Activated CD4-positive, alpha-beta T cell treated with anti-CD3 and anti-CD28 coated beads, Interleukin-2, amount 10 ng/mL, durations not matched to agents 7 days and 5 days (primary cell): ENCODE measurements at regions not wholly inside any gene's neighbourhood (a gene's known extent, or its start where the extent isn't known, plus 50 kb on each side); places are given as distances from the start of the nearest gene placed in this dataset.

Source experiments
- CTCF ChIA-PET: fragments of 350-600 bp; sonication (Branson Sonifier 250); formaldehyde crosslinking; loops from one replicate; lab custom pipeline; 2021; ENCODE audit warnings: antibody characterized with exemption; lab: Charles Lee
- POLR2A ChIA-PET: fragments of 350-600 bp; sonication (Branson Sonifier 250); formaldehyde crosslinking; loops from one replicate; lab custom pipeline; 2021; ENCODE audit warnings: antibody characterized with exemption; lab: Charles Lee
- DNase-seq: peaks from one replicate; pipeline ENCODE4 v3.0.0-alpha.2; 2020
- H3K27ac Mint-ChIP-seq: one replicate; pipeline ENCODE4 v1.8.0; 2021; ENCODE audit warnings: mild to moderate bottlenecking, moderate library complexity, mixed read lengths
- H3K27me3 Mint-ChIP-seq: one replicate; pipeline ENCODE4 v1.8.0; 2021; ENCODE audit warnings: mixed read lengths
- H3K36me3 Mint-ChIP-seq: one replicate; pipeline ENCODE4 v1.8.0; 2021; ENCODE audit warnings: low read depth, mixed read lengths
- H3K4me1 Mint-ChIP-seq: one replicate; pipeline ENCODE4 v1.8.0; 2021; ENCODE audit warnings: mixed read lengths
- H3K4me3 Mint-ChIP-seq: one replicate; pipeline ENCODE4 v1.8.0; 2021; ENCODE audit warnings: mild to moderate bottlenecking, moderate library complexity, mixed read lengths
- H3K9me3 Mint-ChIP-seq: one replicate; pipeline ENCODE4 v1.8.0; 2021; ENCODE audit warnings: mixed read lengths

- no peaks in the 10 kb centered on the region for H3K36me3 Mint-ChIP-seq
- no peak overlapping the region for H3K27ac Mint-ChIP-seq
- no peaks in the 10 kb centered on the region for H3K9me3 Mint-ChIP-seq
- CTCF ChIA-PET: no interaction called here
- no peak for DNase-seq
- POLR2A ChIA-PET: no interaction called here
- H3K4me1 Mint-ChIP-seq: no peaks in the 10 kb centered on the region
- H3K27me3 Mint-ChIP-seq: no peaks in the 10 kb centered on the region
- H3K4me3 Mint-ChIP-seq: no peak overlapping the region
Measured at GRCh38 chr3:150079029-150079739, 108.5 kb upstream of the PFN2 start.

GRCh38 chr3:150077581-150078247 lies 107.0 kb upstream of the PFN2 start:
- Mint-ChIP-seq H3K4me1 (no peaks in the 10 kb centered on the region), H3K27me3 (no peaks in the 10 kb centered on the region), H3K4me3 (no peak overlapping the region), H3K9me3 (no peaks in the 10 kb centered on the region), H3K36me3 (no peaks in the 10 kb centered on the region), H3K27ac (no peak overlapping the region)
- DNase-seq: no peak
- CTCF ChIA-PET: interaction anchor here (1.7 kb wide), 1 partner anchor 26 kb away, joined by 4 read pairs; no protein-coding TSS in a partner anchor
- POLR2A ChIA-PET: no interaction called here

GRCh38 chr3:150077107-150077506 lies 106.4 kb upstream of the PFN2 start:
- H3K27me3 Mint-ChIP-seq: no peaks in the 10 kb centered on the region
- ChIA-PET POLR2A (no interaction called here), CTCF (interaction anchor here (1.7 kb wide), 1 partner anchor 27 kb away, joined by 4 read pairs; no protein-coding TSS in a partner anchor)
- no peak for DNase-seq
- H3K9me3 Mint-ChIP-seq: no peaks in the 10 kb centered on the region
- H3K27ac Mint-ChIP-seq: no peak overlapping the region
- no peaks in the 10 kb centered on the region for H3K36me3 Mint-ChIP-seq
- no peaks in the 10 kb centered on the region for H3K4me1 Mint-ChIP-seq
- no peak overlapping the region for H3K4me3 Mint-ChIP-seq

GRCh38 chr3:150076443-150076842 lies 105.7 kb upstream of the PFN2 start:
- ChIA-PET POLR2A (no interaction called here), CTCF (no interaction called here)
- no peaks in the 10 kb centered on the region for H3K36me3 Mint-ChIP-seq
- H3K9me3 Mint-ChIP-seq: no peaks in the 10 kb centered on the region
- no peaks in the 10 kb centered on the region for H3K27me3 Mint-ChIP-seq
- no peak overlapping the region for H3K4me3 Mint-ChIP-seq
- DNase-seq: no peak
- no peak overlapping the region for H3K27ac Mint-ChIP-seq
- H3K4me1 Mint-ChIP-seq: no peaks in the 10 kb centered on the region

GRCh38 chr3:150075417-150075865 lies 104.7 kb upstream of the PFN2 start:
- H3K4me1 Mint-ChIP-seq: no peaks in the 10 kb centered on the region
- no peak for DNase-seq
- ChIA-PET POLR2A (no interaction called here), CTCF (no interaction called here)
- no peak overlapping the region for H3K27ac Mint-ChIP-seq
- no peaks in the 10 kb centered on the region for H3K36me3 Mint-ChIP-seq
- H3K9me3 Mint-ChIP-seq: no peaks in the 10 kb centered on the region
- no peak overlapping the region for H3K4me3 Mint-ChIP-seq
- H3K27me3 Mint-ChIP-seq: peaks cover 5% of the 10 kb centered on the region

GRCh38 chr3:150074697-150075416 lies 104.2 kb upstream of the PFN2 start:
- H3K27me3 Mint-ChIP-seq: peaks cover 5% of the 10 kb centered on the region
- no peak for DNase-seq
- H3K9me3 Mint-ChIP-seq: no peaks in the 10 kb centered on the region
- H3K27ac Mint-ChIP-seq: no peak overlapping the region
- POLR2A ChIA-PET: no interaction called here
- H3K4me1 Mint-ChIP-seq: no peaks in the 10 kb centered on the region
- CTCF ChIA-PET: no interaction called here
- no peaks in the 10 kb centered on the region for H3K36me3 Mint-ChIP-seq
- no peak overlapping the region for H3K4me3 Mint-ChIP-seq

GRCh38 chr3:150074277-150074676 lies 103.6 kb upstream of the PFN2 start:
- ChIA-PET POLR2A (no interaction called here), CTCF (no interaction called here)
- Mint-ChIP-seq H3K27ac (no peak overlapping the region), H3K36me3 (no peaks in the 10 kb centered on the region), H3K9me3 (no peaks in the 10 kb centered on the region), H3K27me3 (peaks cover 9% of the 10 kb centered on the region), H3K4me3 (no peak overlapping the region), H3K4me1 (no peaks in the 10 kb centered on the region)
- DNase-seq: no peak

- H3K27ac Mint-ChIP-seq: no peak overlapping the region
- peaks cover 9% of the 10 kb centered on the region for H3K27me3 Mint-ChIP-seq
- no peak overlapping the region for H3K4me3 Mint-ChIP-seq
- H3K36me3 Mint-ChIP-seq: no peaks in the 10 kb centered on the region
- POLR2A ChIA-PET: no interaction called here
- no peaks in the 10 kb centered on the region for H3K9me3 Mint-ChIP-seq
- no peak for DNase-seq
- CTCF ChIA-PET: no interaction called here
- H3K4me1 Mint-ChIP-seq: no peaks in the 10 kb centered on the region
Measured at GRCh38 chr3:150073513-150073912, 102.8 kb upstream of the PFN2 start.

GRCh38 chr3:150073031-150073430 lies 102.3 kb upstream of the PFN2 start:
- no peak overlapping the region for H3K27ac Mint-ChIP-seq
- POLR2A ChIA-PET: no interaction called here
- CTCF ChIA-PET: no interaction called here

GRCh38 chr3:150072576-150072975 lies 101.9 kb upstream of the PFN2 start:
- Mint-ChIP-seq H3K9me3 (no peaks in the 10 kb centered on the region), H3K36me3 (no peaks in the 10 kb centered on the region), H3K27me3 (peaks cover 15% of the 10 kb centered on the region), H3K27ac (no peak overlapping the region), H3K4me1 (no peaks in the 10 kb centered on the region), H3K4me3 (no peak overlapping the region)
- ChIA-PET CTCF (no interaction called here), POLR2A (no interaction called here)
- no peak for DNase-seq

More at GRCh38 chr3:150073031-150073430, 102.3 kb upstream of the PFN2 start:
- no peaks in the 10 kb centered on the region for H3K36me3 Mint-ChIP-seq
- no peaks in the 10 kb centered on the region for H3K4me1 Mint-ChIP-seq
- H3K27me3 Mint-ChIP-seq: peaks cover 10% of the 10 kb centered on the region
- no peaks in the 10 kb centered on the region for H3K9me3 Mint-ChIP-seq
- H3K4me3 Mint-ChIP-seq: no peak overlapping the region
- no peak for DNase-seq

GRCh38 chr3:150070271-150070670 lies 99.6 kb upstream of the PFN2 start:
- ChIA-PET CTCF (no interaction called here), POLR2A (no interaction called here)
- H3K4me3 Mint-ChIP-seq: no peak overlapping the region
- H3K27me3 Mint-ChIP-seq: peaks cover 16% of the 10 kb centered on the region
- no peaks in the 10 kb centered on the region for H3K36me3 Mint-ChIP-seq
- no peak overlapping the region for H3K27ac Mint-ChIP-seq
- no peaks in the 10 kb centered on the region for H3K4me1 Mint-ChIP-seq
- no peak for DNase-seq
- H3K9me3 Mint-ChIP-seq: no peaks in the 10 kb centered on the region

GRCh38 chr3:150069633-150070032 lies 98.9 kb upstream of the PFN2 start:
- H3K36me3 Mint-ChIP-seq: no peaks in the 10 kb centered on the region
- H3K27me3 Mint-ChIP-seq: peaks cover 16% of the 10 kb centered on the region
- no peaks in the 10 kb centered on the region for H3K9me3 Mint-ChIP-seq
- H3K27ac Mint-ChIP-seq: no peak overlapping the region
- no peak for DNase-seq
- ChIA-PET POLR2A (no interaction called here), CTCF (no interaction called here)
- H3K4me3 Mint-ChIP-seq: no peak overlapping the region
- no peaks in the 10 kb centered on the region for H3K4me1 Mint-ChIP-seq

- no peak overlapping the region for H3K4me3 Mint-ChIP-seq
- no peak for DNase-seq
- no peaks in the 10 kb centered on the region for H3K9me3 Mint-ChIP-seq
- no peaks in the 10 kb centered on the region for H3K36me3 Mint-ChIP-seq
- H3K4me1 Mint-ChIP-seq: no peaks in the 10 kb centered on the region
- CTCF ChIA-PET: no interaction called here
- H3K27me3 Mint-ChIP-seq: peaks cover 16% of the 10 kb centered on the region
- no peak overlapping the region for H3K27ac Mint-ChIP-seq
- POLR2A ChIA-PET: no interaction called here
Measured at GRCh38 chr3:150069154-150069527, 98.4 kb upstream of the PFN2 start.
